Spleen (tissue), 7 donors: ENCODE measurements at regions not wholly inside any gene's neighbourhood (a gene's known extent, or its start where the extent isn't known, plus 50 kb on each side); places are given as distances from the start of the nearest gene placed in this dataset.

ENCODE experiments used
- POLR2A ChIP-seq, 3 donors: fragments of 450-650 bp; IDR thresholded peaks; one replicate each; pipeline ENCODE4 v1.5.1; 2017; ENCODE audit warnings: antibody characterized with exemption in 3 of 3, mild to moderate bottlenecking in 1 of 3
- POLR2AphosphoS5 ChIP-seq, 3 donors: sonication (generic); formaldehyde crosslinking; IDR thresholded peaks; one replicate each; pipeline ENCODE4 v1.5.1; 2017; ENCODE audit warnings: antibody characterized with exemption in 3 of 3
- TF ChIP-seq, protein P1 (sequence below), 11 experiments: fragments of 200-600 bp in 7 of 11; fragments of 450-650 bp in 4 of 11; sonication (generic) in 4 of 11; IDR thresholded peaks in 8 of 11; conservative IDR thresholded peaks in 3 of 11; 1 replicate in 7 of 11; 2 replicates in 4 of 11; pipeline versions ENCODE4 v1.4.0 to v1.8.0; 2016 to 2021; ENCODE audit warnings: antibody characterized with exemption in 11 of 11, inconsistent platforms in 4 of 11, mild to moderate bottlenecking in 1 of 11
- donor health status: DM: no; HTN: no; CAD: no; lungs with moderate emphysema.
- donor health status: DM: no; HTN: no; CAD: no.
- donor health status: DM: no; HTN: no; CAD: no.

DNA sequence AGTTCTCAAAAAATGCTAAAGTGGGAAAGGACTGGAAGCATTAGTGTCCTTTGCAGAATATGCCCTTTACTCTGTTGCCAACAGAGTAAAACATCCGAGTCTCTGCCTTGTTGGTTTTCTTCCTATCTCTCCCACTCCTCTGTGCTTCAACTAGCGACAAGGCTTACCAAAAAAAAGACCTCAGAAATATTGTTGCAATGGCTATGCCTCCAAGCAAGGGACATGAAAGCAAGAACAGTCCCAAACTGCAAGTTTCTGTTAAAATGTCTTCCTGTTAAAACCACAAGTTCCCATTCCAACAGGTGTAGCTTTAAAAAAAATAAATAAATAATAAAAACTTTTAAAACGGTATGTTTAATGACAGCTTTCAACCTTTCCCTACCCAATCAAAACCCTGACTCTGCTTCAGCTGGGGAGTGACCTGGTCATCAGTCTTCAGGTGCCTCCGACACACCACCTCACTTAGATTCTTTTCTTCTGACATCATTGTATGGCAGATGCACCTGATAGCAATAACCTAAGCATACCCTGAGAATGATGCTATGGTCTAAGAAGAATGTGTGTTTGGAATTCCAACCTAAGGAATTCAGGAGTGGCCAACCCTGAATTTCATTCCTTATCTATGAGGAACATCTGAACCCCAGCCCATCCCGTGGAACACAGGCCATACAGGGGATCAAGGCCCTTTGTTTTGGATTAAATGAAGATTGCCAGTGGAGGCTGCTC, 81.0 kb downstream of the RPS29 start:
- TF ChIP-seq, protein P1, sequence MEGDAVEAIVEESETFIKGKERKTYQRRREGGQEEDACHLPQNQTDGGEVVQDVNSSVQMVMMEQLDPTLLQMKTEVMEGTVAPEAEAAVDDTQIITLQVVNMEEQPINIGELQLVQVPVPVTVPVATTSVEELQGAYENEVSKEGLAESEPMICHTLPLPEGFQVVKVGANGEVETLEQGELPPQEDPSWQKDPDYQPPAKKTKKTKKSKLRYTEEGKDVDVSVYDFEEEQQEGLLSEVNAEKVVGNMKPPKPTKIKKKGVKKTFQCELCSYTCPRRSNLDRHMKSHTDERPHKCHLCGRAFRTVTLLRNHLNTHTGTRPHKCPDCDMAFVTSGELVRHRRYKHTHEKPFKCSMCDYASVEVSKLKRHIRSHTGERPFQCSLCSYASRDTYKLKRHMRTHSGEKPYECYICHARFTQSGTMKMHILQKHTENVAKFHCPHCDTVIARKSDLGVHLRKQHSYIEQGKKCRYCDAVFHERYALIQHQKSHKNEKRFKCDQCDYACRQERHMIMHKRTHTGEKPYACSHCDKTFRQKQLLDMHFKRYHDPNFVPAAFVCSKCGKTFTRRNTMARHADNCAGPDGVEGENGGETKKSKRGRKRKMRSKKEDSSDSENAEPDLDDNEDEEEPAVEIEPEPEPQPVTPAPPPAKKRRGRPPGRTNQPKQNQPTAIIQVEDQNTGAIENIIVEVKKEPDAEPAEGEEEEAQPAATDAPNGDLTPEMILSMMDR (IDR thresholded peaks at IDR 0.05 in 8 of 11, conservative IDR thresholded peaks at IDR 0.05 in 3 of 11): no peak
- TF ChIP-seq POLR2AphosphoS5 (IDR thresholded peaks at IDR 0.05) (no peak), POLR2A (IDR thresholded peaks at IDR 0.05) (no peak)
